ENCODE measurements at regions not wholly inside any gene's neighbourhood (a gene's known extent, or its start where the extent isn't known, plus 50 kb on each side); places are given as distances from the start of the nearest gene placed in this dataset.

DNA sequence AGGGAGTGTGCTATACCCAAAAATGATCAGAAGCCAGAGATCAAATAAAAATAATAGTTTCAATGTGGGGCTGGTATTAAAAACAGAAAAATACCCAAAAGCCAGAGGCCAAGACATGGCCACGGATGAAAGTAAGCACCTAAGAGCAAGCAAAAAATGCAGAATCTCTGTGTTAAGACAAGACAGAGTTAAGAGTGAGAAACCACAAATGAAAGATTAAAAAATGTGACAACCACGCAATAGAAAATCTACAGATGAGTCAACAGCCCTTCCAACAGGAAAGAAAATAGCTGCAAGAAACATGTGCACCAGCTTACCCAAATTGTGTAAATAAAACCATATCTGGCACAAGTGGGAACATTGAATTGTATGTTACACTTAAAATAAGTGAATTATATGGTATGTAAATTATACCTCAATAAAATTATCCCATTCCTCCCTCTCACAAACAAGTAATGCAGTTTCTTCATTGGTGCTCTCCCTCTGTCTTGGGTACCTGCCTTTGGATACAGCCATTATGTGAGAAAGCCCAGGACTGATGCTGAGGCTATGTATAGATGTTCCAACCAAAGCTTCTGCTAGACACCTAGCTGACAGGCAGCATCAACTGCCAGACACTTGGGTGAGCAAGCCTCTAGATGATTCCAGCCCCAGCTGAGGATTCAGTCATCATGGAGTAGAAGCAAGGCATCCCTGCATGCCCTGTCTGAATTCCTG is 55.3 kb upstream of the UFL1 start:
- TF ChIP-seq GATA3 (IDR thresholded peaks at IDR 0.05; ENCODE audit: low read depth, low read length), result no peak
- TF ChIP-seq GATA2 (IDR thresholded peaks at IDR 0.05; ENCODE audit: low read depth, low read length), result no peak

All from SH-SY5Y (cell line).